Hepatocyte (in vitro differentiated cells): ENCODE measurements at regions not wholly inside any gene's neighbourhood (a gene's known extent, or its start where the extent isn't known, plus 50 kb on each side); places are given as distances from the start of the nearest gene placed in this dataset.

Experiments used
- DNase-seq: peaks from one replicate; pipeline ENCODE4 v3.0.0-alpha.2; 2016; ENCODE audit warnings: low spot score
- H2AFZ ChIP-seq: fragments of 200-600 bp; sonication (generic); 2 replicates; pipeline ENCODE4 v1.6.0; 2016; ENCODE audit warnings: antibody characterized with exemption, mild to moderate bottlenecking
- H3K27ac ChIP-seq: fragments of 200-600 bp; sonication (generic); 2 replicates; pipeline ENCODE4 v1.5.1; 2016; ENCODE audit warnings: mild to moderate bottlenecking
- H3K27me3 ChIP-seq: fragments of 200-600 bp; sonication (generic); 2 replicates; pipeline ENCODE4 v1.6.1; 2016
- H3K36me3 ChIP-seq: fragments of 200-600 bp; sonication (generic); replicated peaks from 2 replicates; pipeline ENCODE4 v1.5.1; 2016; ENCODE audit warnings: low read depth; ENCODE audit not compliant: insufficient read depth
- H3K4me1 ChIP-seq: fragments of 200-600 bp; sonication (generic); 2 replicates; pipeline ENCODE4 v1.5.1; 2016; ENCODE audit warnings: mild to moderate bottlenecking, moderate library complexity; ENCODE audit not compliant: insufficient read depth
- H3K4me2 ChIP-seq: fragments of 200-600 bp; sonication (generic); 2 replicates; pipeline ENCODE4 v1.6.0; 2016
- H3K4me3 ChIP-seq: fragments of 200-600 bp; sonication (generic); 2 replicates; pipeline ENCODE4 v1.5.1; 2016; ENCODE audit warnings: mild to moderate bottlenecking
- H3K79me2 ChIP-seq: fragments of 200-600 bp; sonication (generic); 2 replicates; pipeline ENCODE4 v1.6.0; 2017; ENCODE audit warnings: mild to moderate bottlenecking
- H3K9me2 ChIP-seq: fragments of 200-600 bp; sonication (generic); replicated peaks from 2 replicates; pipeline ENCODE4 v1.6.0; 2017; ENCODE audit warnings: mild to moderate bottlenecking; ENCODE audit not compliant: insufficient read depth
- H3K9me3 ChIP-seq: fragments of 200-600 bp; sonication (generic); 2 replicates; pipeline ENCODE4 v1.5.1; 2016; ENCODE audit warnings: low read depth, mild to moderate bottlenecking
- H4K20me1 ChIP-seq: fragments of 200-600 bp; sonication (generic); 2 replicates; pipeline ENCODE4 v1.6.0; 2016; ENCODE audit warnings: mild to moderate bottlenecking; ENCODE audit not compliant: insufficient read depth, poor library complexity, severe bottlenecking
- EZH2 ChIP-seq: fragments of 200-600 bp; sonication (generic); IDR thresholded peaks from 2 replicates; pipeline ENCODE4 v1.6.1; 2016; ENCODE audit warnings: antibody characterized with exemption, mild to moderate bottlenecking, borderline replicate concordance
- EZH2phosphoT487 ChIP-seq: fragments of 200-600 bp; sonication (generic); IDR thresholded peaks from one replicate; pipeline ENCODE4 v1.6.1; 2018; ENCODE audit warnings: antibody characterized with exemption, mild to moderate bottlenecking, low read depth, moderate library complexity; ENCODE audit not compliant: unreplicated experiment, severe bottlenecking
- WGBS: methylation state at CpG from one replicate; pipeline ENCODE4 v1.1.6; 2016; ENCODE audit warnings: low lambda C conversion rate; ENCODE audit errors: missing lambda C conversion rate; 5-methylcytosine and 5-hydroxymethylcytosine counted together
- TF ChIP-seq, protein P1 (sequence below): fragments of 200-600 bp; sonication (generic); IDR thresholded peaks from 2 replicates; pipeline ENCODE4 v1.5.1; 2016; ENCODE audit warnings: antibody characterized with exemption, mild to moderate bottlenecking; ENCODE audit not compliant: poor library complexity

DNA sequence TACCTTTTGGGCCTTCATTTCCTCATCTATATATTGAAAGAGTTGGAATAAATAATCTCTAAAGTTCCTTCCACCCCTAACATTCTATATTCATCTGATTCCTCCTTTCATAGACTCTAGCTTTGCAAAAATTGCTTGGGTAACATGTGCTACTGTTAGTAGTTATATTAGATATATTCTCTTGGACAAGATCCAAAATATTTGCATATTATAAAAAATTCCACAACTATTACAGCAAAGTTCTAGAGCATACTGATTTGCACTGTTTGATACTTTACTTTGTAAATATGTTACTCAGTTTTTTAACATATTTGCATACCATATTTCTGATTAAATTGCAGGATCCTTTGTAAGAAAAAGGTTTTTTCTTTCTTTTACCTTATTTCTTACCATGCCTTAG, 95.9 kb upstream of the UBE2E2 start:
- Histone ChIP-seq H3K4me1 (no peaks in the 10 kb centered on the region), H3K4me2 (no peak overlapping the region), H3K9me2 (no peaks in the 10 kb centered on the region), H3K79me2 (no peaks in the 10 kb centered on the region), H3K9me3 (no peaks in the 10 kb centered on the region), H3K4me3 (no peak overlapping the region), H2AFZ (no peak overlapping the region), H4K20me1 (no peaks in the 10 kb centered on the region), H3K27ac (no peak overlapping the region), H3K36me3 (no peaks in the 10 kb centered on the region), H3K27me3 (no peaks in the 10 kb centered on the region)
- DNase-seq = no peak
- TF ChIP-seq EZH2 (no peak), EZH2phosphoT487 (no peak)
- TF ChIP-seq, protein P1, sequence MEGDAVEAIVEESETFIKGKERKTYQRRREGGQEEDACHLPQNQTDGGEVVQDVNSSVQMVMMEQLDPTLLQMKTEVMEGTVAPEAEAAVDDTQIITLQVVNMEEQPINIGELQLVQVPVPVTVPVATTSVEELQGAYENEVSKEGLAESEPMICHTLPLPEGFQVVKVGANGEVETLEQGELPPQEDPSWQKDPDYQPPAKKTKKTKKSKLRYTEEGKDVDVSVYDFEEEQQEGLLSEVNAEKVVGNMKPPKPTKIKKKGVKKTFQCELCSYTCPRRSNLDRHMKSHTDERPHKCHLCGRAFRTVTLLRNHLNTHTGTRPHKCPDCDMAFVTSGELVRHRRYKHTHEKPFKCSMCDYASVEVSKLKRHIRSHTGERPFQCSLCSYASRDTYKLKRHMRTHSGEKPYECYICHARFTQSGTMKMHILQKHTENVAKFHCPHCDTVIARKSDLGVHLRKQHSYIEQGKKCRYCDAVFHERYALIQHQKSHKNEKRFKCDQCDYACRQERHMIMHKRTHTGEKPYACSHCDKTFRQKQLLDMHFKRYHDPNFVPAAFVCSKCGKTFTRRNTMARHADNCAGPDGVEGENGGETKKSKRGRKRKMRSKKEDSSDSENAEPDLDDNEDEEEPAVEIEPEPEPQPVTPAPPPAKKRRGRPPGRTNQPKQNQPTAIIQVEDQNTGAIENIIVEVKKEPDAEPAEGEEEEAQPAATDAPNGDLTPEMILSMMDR = no peak

DNA sequence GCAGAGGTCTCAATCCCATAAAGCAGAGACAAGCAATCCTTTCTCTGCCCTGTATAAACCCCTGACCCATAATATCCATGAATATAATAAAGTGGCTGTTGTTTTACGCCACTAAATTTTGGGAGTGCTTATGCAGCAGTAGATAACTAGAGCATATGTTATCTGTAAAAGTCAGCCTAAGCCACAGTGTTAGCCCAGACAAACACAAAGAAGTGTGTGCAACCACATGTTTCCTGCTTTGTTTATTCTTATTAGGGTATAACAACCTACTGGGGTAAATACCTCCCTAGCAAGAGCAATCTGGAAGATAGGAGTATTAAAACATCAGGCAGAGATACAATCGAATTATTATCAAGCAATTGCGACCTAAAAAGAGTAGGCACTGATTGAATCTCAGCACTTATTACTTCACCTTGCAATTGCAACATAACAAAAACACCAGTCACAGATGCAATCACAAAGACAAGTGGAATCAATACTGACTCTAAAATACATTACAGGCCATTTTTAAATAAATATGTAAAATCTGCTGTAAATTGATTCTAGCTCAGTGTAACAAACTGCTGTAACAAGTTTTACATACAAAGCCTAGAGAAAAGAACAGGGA, 94.6 kb upstream of the UBE2E2 start:
- H3K9me3 ChIP-seq = no peaks in the 10 kb centered on the region
- 82% methylated on average over 3 of the region's 3 CpGs for WGBS
- H3K36me3 ChIP-seq = no peaks in the 10 kb centered on the region

DNA sequence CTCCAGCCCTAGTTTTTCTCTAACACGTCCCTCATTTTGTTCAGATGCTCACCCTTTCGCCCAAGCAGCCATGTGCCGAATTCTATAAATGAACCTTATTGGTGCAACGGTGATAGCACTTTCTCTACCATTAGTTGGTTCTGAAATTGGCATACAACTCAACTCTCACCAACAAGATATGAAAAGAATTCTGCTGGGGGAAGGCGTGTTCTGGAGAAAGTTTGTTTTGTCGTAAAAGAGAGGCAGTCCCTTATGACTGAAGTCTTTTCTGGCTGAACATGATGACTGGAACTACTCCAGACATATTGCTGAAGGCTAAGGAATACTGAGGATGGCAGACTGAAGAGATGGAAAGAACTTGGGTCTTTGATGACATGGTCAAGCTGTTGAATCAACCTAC, 91.8 kb upstream of the UBE2E2 start:
- H3K27ac ChIP-seq = no peak overlapping the region
- no peaks in the 10 kb centered on the region for H3K9me2 ChIP-seq
- no peaks in the 10 kb centered on the region for H3K9me3 ChIP-seq
- no peak for DNase-seq
- H3K4me3 ChIP-seq = no peak overlapping the region
- no peaks in the 10 kb centered on the region for H4K20me1 ChIP-seq
- H3K79me2 ChIP-seq = no peaks in the 10 kb centered on the region
- no peak overlapping the region for H2AFZ ChIP-seq
- no peaks in the 10 kb centered on the region for H3K36me3 ChIP-seq
- H3K4me1 ChIP-seq = no peaks in the 10 kb centered on the region
- TF ChIP-seq, protein P1 = no peak
- TF ChIP-seq EZH2phosphoT487 (no peak), EZH2 (no peak)
- no peaks in the 10 kb centered on the region for H3K27me3 ChIP-seq
- no peak overlapping the region for H3K4me2 ChIP-seq
- WGBS = 89% methylated on average over 6 of the region's 6 CpGs

More for the DNA sequence above, 94.6 kb upstream of the UBE2E2 start:
- no peak for DNase-seq
- no peaks in the 10 kb centered on the region for H4K20me1 ChIP-seq
- H3K27ac ChIP-seq = no peak overlapping the region
- H3K4me1 ChIP-seq = no peaks in the 10 kb centered on the region
- no peaks in the 10 kb centered on the region for H3K27me3 ChIP-seq
- H3K79me2 ChIP-seq = no peaks in the 10 kb centered on the region
- no peak overlapping the region for H2AFZ ChIP-seq
- H3K9me2 ChIP-seq = no peaks in the 10 kb centered on the region
- no peak overlapping the region for H3K4me3 ChIP-seq
- no peak overlapping the region for H3K4me2 ChIP-seq
- TF ChIP-seq EZH2 (no peak), EZH2phosphoT487 (no peak)
- TF ChIP-seq, protein P1 = no peak

DNA sequence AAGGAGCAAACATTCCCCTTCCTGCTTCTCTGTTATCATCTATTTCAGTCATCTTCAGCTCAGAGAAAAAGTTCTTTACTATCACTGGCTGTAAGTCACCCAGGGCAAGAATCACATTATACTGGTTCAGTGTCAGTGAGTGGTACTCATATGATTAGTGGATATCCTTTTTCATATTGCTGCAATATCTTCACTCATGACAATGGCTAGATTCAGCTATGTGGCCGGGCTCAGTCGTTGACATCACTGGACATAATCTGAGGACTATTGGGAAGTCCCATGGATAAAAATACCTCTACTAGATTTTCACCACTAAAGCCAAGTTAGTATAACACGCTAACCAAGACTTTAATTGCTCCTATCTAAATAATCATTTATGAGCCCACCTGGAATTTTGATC, 91.3 kb upstream of the UBE2E2 start:
- no peak overlapping the region for H3K27ac ChIP-seq
- H2AFZ ChIP-seq = no peak overlapping the region
- H3K27me3 ChIP-seq = no peaks in the 10 kb centered on the region
- no peaks in the 10 kb centered on the region for H3K9me2 ChIP-seq
- H3K79me2 ChIP-seq = no peaks in the 10 kb centered on the region
- no peaks in the 10 kb centered on the region for H3K9me3 ChIP-seq
- no peak for DNase-seq
- TF ChIP-seq, protein P1 = no peak
- TF ChIP-seq EZH2 = no peak
- TF ChIP-seq EZH2phosphoT487 = no peak
- no peaks in the 10 kb centered on the region for H3K4me1 ChIP-seq
- H4K20me1 ChIP-seq = no peaks in the 10 kb centered on the region
- WGBS = 95% methylated on average over 3 of the region's 3 CpGs
- H3K4me3 ChIP-seq = no peak overlapping the region
- H3K4me2 ChIP-seq = no peak overlapping the region
- H3K36me3 ChIP-seq = no peaks in the 10 kb centered on the region
